HT1080 (cell line): ENCODE measurements at regions not wholly inside any gene's neighbourhood (a gene's known extent, or its start where the extent isn't known, plus 50 kb on each side); places are given as distances from the start of the nearest gene placed in this dataset.
A peak's percentile ranks its signal among the peaks of the same experiment; 100 is the strongest.
"Not testable (repeated sequence)": the region's sequence is repeated elsewhere in the genome, so short reads cannot be mapped to it uniquely, and the experiment has no call there.

Experiments
- DNase-seq: peaks from one replicate; pipeline ENCODE4 v3.0.0-alpha.2; 2015; ENCODE audit warnings: low read depth

- no peak for DNase-seq
Observed at GRCh38 chr2:58484629-58485028, 243.5 kb upstream of the FANCL start.

- peak; percentile 61 for DNase-seq
Observed at GRCh38 chr2:58484221-58484620, 243.1 kb upstream of the FANCL start.

- DNase-seq, result no peak
Observed at GRCh38 chr2:58483307-58483706, 242.2 kb upstream of the FANCL start.

- no peak for DNase-seq
Observed at GRCh38 chr2:58481670-58482069, 240.5 kb upstream of the FANCL start.

- DNase-seq, result no peak
Observed at GRCh38 chr2:58480141-58480540, 239.0 kb upstream of the FANCL start.

GRCh38 chr2:58479535-58480140 is 238.5 kb upstream of the FANCL start:
- DNase-seq, result no peak

- no peak for DNase-seq
Observed at GRCh38 chr2:58476556-58476955, 235.4 kb upstream of the FANCL start.

- DNase-seq, result no peak
Observed at GRCh38 chr2:58475756-58476155, 234.6 kb upstream of the FANCL start.

- no peak for DNase-seq
Observed at GRCh38 chr2:58473165-58473564, 232.0 kb upstream of the FANCL start.

- DNase-seq, result no peak
Observed at GRCh38 chr2:58466804-58467203, 225.7 kb upstream of the FANCL start.

GRCh38 chr2:58466021-58466420 is 224.9 kb upstream of the FANCL start:
- DNase-seq, result not testable (repeated sequence)

GRCh38 chr2:58460670-58461069 is 219.5 kb upstream of the FANCL start:
- no peak for DNase-seq

- DNase-seq, result peak; percentile 21
Observed at GRCh38 chr2:58449286-58450010, 208.3 kb upstream of the FANCL start.

- no peak for DNase-seq
Observed at GRCh38 chr2:58448845-58449244, 207.7 kb upstream of the FANCL start.

GRCh38 chr2:58448065-58448507 is 207.0 kb upstream of the FANCL start:
- peak; percentile 84 for DNase-seq

GRCh38 chr2:58447586-58447985 is 206.5 kb upstream of the FANCL start:
- no peak for DNase-seq

GRCh38 chr2:58441643-58442042 is 200.5 kb upstream of the FANCL start:
- DNase-seq, result no peak

GRCh38 chr2:58436872-58437271 is 195.7 kb upstream of the FANCL start:
- DNase-seq, result peak; percentile 25

GRCh38 chr2:58435246-58435645 is 194.1 kb upstream of the FANCL start:
- DNase-seq, result no peak

- no peak for DNase-seq
Observed at GRCh38 chr2:58434692-58435091, 193.6 kb upstream of the FANCL start.

GRCh38 chr2:58432491-58433170 is 191.5 kb upstream of the FANCL start:
- no peak for DNase-seq

- DNase-seq, result no peak
Observed at GRCh38 chr2:58429014-58429875, 188.1 kb upstream of the FANCL start.
